Middle frontal gyrus (tissue), 1 donor: ENCODE measurements at regions not wholly inside any gene's neighbourhood (a gene's known extent, or its start where the extent isn't known, plus 50 kb on each side); places are given as distances from the start of the nearest gene placed in this dataset.

Experiments used
- DNase-seq: peaks from one replicate; pipeline ENCODE4 v3.0.0-alpha.2; 2015; ENCODE audit warnings: low spot score; ENCODE audit errors: extremely low spot score

DNA sequence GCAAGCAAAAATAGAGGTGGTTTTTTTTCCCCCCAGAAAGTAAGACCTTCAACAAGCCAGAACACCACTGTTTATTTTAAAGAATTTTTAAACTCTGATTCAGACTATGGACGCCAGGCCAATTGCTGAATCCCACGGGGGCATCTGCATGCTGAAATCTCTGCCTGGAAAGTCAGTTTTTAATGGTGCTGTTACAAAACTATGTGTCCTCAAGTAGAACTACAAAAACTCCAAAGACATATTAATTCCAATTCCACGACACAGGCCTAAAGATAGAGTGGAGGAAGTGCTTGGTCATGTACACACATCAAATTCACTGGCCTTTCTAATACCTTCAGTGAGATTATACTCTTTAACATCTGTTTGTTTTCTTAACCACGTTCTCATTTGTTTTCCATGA is 490.5 kb upstream of the NR2F2 start:
- DNase-seq = no peak

DNA sequence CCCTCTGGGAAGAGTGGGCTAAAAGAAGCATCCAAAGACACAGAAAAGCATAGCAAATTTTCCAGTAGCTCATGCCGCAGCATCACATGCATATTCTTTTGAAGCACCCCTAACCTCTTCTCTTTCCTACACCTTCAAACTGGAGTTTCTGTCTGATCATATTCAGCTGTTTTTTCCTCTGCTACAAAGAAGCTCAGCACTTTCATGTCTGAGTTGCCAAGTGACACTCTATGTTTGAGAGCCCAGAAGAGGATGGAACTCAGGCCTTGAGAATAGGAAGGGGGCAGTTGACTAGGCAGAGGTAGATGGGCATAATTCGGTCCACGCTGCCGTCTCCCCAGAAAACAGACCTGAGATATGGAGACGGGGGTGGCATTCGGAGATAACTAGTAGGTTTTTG is 489.6 kb upstream of the NR2F2 start:
- no peak for DNase-seq

GRCh38 chr15:95842576-95842975 is 487.9 kb upstream of the NR2F2 start:
- DNase-seq = no peak

DNA sequence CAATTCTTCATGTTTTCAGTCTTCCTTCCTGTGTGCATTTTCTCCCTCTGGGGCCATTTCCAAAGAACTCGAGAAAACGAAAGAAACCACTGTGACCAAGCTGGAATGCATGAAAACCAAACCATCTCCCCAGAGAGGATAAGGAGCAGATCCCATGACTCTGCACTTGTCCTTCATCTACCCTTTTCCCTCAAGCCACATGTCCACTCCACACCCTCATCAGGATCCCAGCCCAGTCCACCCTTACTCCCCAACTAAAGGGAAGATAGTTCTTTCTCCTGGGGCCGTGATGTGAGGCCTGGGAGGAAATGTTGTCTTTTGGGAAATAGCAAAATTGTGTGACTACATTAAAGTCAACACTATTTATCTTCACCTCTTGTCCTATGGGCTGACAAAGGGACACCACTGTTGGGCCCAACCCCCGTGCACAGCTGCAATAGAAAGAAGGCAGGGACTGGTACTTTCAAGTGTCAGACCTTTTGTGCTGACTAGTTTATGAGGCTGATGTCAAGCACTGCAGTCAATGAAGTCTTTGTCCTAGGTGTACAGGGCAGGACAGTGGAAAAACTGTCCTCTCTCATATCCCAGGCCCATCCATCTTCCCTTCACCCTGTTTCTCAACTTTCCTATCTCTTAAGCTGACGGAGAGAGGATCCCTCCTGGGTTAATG is 487.1 kb upstream of the NR2F2 start:
- no peak for DNase-seq

DNA sequence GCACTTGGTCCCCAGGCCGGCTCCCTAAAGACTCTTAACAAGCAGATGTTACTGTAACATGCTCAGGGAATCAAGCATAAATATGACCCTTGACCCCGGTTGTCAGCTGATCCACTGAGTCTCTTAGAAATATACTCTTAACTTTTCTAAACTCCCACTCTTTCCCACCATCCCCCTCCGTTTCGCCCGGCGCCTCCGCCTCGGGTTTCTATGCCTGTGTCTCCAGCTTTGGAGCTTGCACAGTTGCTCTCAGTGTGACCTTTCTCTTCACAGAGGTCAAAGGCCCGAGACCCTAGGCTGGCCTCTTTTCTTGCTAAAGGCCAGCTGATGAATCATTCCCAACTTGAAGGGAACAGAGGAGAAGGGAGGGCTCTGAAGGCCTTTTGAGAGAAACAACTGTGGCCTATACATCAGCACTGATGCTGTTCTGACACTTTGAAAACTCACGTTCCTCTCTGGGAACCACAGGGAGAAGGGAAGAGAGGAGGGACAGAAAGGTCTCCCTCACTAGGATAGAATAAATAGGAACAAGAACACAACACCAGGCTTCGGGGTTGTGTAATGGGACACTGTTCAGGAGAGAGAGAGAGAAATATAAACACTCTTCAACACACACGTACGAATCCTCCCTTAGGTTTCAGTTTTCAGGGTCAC is 484.5 kb upstream of the NR2F2 start:
- DNase-seq = no peak

- no peak for DNase-seq
These were observed 482.4 kb upstream of the NR2F2 start for GRCh38 chr15:95848126-95848525.

DNA sequence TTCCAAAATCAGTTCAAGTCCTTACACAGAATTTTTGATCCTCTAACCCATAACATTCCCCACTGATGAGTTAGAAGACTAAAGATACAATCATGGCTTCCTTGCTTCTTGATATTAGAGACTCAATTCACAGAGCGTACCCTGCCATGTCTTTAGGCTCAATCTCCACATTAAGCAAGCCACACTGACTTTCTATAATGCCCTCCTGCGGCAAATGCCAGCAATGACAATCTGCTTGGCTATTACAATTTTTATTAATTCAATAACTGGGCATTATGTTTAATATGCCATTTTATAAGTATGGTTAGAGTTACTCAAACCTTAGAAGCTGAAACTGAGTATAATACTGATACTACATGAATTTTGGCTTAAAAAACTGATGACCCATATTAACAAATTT is 479.7 kb upstream of the NR2F2 start:
- no peak for DNase-seq

- DNase-seq = no peak
These were observed 477.1 kb upstream of the NR2F2 start for GRCh38 chr15:95853350-95853749.

DNA sequence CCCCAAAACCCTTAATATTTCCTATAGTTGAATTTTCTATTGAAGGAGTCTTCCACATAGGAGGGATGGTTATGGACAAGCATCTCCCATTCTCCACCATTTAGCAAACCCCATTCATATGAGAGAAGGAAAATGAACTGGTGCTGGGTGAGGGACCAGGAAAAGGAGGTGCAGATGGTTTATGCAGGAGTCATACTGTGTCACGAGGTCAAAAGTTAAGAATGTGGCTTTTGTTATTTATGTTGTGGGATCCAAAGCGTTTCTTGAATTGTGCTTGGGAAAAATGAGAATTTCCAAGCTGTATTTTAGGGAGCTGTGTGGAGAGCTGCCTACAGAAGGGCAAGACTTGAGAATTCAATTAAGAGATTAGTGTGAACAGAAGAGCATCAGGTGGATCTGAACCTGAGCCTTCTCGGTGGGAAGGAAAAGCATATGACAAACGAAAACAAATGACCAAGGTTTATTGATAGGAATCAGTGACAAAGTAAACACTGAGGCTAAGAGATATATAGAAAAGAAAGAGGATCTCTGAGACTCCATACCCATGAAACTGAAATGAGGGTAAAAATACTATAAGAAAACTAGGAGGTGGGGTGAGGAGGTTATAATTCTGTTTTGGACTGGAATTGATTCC is 473.3 kb upstream of the NR2F2 start:
- DNase-seq = no peak

GRCh38 chr15:95857758-95858157 is 472.7 kb upstream of the NR2F2 start:
- no peak for DNase-seq

DNA sequence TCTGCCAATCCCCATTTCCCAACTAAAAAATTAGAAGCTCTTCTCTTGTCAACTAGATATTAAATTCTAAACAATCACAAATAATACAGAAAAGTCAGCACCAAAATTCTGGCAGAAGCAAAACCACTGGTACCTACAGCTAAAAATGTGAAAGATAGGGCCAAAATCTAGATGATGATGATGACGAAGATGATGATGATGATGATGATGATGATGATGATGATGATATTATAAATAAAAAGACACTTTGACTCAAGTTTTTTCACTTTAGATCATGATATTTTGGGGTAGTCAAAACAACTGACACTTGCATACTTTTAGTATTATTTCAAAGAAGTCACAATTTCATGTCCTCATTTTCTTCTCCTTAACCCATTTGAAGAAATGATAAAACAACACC is 470.1 kb upstream of the NR2F2 start:
- no peak for DNase-seq

- DNase-seq = no peak
These were observed 466.0 kb upstream of the NR2F2 start for GRCh38 chr15:95864467-95864886.

- DNase-seq = no peak
These were observed 465.2 kb upstream of the NR2F2 start for GRCh38 chr15:95865330-95865739.

DNA sequence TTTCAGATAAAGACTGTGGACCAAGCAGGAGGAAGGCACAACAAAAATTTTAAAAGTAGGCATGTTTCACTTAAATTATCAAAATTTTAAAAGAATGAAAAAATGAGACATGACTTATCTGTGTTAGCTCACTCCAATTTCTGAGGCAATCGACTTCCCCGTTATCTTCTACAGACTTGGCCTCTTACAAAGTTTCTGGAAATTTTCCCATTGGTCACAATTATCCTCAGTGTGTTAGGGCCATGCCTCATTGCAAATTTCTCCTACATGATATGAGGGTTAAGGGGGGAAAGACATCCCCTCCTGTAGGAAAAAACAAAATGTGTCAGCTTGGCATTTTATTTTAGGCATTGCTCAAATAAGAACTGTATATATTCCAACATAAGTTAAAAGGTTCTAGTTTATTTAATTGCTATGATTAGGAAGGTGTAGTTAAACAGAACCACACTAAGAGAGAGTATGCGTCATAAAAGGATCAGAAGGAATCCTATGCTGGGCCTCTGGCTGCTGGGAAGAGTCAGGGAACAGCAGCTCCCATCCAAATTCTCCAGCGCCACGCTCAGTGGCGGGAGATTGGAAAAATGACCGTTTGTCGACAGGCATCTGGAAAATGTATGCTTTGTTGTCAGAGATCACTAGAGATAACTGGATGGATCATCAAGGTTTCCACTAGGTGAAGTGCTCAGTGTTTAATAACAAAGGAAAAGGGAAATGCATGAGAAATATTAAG is 463.6 kb upstream of the NR2F2 start:
- no peak for DNase-seq

DNA sequence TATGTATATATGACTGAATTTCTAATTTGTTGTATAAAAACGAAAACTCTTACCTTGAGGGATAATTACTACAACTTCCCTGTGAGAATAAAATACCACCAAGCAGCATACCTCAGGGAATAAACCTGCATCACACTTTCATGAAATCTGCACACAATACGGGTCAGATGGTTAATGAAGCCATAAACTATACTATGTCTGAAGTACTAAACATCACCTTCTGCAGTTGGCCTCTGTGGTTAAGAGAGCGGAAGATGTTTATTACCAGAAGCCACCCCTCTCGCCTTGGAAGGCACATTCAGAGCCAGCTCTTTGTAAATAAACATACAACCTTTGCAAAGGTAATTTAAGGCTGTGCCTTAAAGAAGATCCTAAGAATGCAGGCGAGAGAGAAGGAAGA is 462.1 kb upstream of the NR2F2 start:
- no peak for DNase-seq

- DNase-seq = no peak
These were observed 461.5 kb upstream of the NR2F2 start for GRCh38 chr15:95868970-95869369.

- no peak for DNase-seq
These were observed 460.6 kb upstream of the NR2F2 start for GRCh38 chr15:95869920-95870319.

DNA sequence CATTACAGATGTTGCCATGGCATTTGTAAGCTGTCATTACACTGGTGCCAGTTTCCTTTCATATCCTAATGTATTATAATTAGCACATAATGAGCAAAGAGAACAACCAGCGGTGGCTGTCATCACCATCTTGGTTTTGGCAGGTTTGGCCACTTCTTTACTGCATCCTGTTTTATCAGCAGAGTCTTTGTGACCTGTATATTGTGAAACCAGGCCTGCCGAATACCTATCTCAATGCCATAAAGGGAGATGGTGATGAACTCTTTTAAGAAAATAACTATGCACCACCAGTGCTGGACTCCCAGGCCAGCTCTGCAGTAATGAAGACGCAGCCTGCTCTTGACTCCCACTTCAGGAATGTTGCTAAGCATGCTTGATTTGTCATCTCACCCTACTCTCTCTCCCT is 458.1 kb upstream of the NR2F2 start:
- DNase-seq = no peak

GRCh38 chr15:95874637-95875036 is 455.9 kb upstream of the NR2F2 start:
- DNase-seq = no peak

DNA sequence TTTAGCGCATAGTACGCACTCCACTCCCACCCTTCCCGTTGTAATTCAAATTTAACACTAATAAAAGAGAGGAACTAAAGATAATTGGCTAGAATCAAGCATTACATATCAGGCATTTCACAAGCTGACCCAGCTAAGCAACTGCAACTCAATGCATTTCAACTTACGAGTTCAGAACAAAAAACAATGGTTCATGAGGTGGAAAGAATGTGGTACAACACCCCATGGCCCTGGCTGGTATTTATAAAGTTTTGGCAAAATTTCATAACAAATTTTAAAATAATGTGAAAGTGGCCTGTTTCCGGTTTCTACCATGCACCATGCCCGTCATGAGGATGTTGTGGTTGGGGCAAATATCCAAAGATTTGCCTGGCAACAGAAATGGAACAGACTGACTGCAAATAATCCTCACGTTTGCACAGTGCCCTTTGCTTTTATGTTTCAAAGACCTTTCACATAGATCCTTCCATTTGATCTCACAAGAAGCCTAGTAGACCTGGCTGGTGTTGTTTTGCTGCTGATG is 455.3 kb upstream of the NR2F2 start:
- no peak for DNase-seq

DNA sequence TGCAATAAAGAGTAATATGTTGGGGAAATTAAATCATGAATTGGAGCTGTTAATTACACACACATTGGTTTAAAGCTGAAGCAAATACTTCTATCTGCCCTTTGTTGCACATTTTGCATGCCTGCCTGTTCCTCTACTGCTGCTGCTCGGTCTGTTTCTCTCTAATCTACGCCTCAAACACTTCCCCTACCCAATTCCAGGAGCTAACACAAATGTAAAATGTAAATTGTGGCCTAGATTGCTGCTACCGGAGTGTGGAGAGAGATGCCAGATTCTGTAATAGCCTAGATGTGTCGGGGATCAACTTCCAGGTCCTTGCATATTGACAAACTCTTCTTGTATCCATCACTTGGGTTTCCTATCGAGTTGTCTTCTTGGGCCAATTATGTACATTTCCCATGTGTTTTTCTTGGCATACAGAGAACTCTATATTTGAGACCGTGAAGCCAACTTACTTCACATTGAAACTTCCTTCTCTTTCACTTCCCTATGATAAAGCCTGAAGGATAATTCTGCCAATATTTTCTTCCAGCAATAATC is 450.4 kb upstream of the NR2F2 start:
- DNase-seq = no peak

GRCh38 chr15:95880630-95881029 is 449.9 kb upstream of the NR2F2 start:
- no peak for DNase-seq
